Lower leg skin (tissue), 4 donors: ENCODE measurements at regions not wholly inside any gene's neighbourhood (a gene's known extent, or its start where the extent isn't known, plus 50 kb on each side); places are given as distances from the start of the nearest gene placed in this dataset.

ENCODE experiments used
- DNase-seq, 2 donors: peaks; one replicate each; pipeline ENCODE4 v3.0.0-alpha.2; 2019; ENCODE audit warnings: low spot score in 2 of 2
- H3K4me3 ChIP-seq: fragments of 200-600 bp; sonication (generic); 2 replicates; pipeline ENCODE4 v1.5.1; 2017; ENCODE audit warnings: mild to moderate bottlenecking, low read depth; ENCODE audit not compliant: poor library complexity, severe bottlenecking
- CTCF ChIP-seq, 3 donors: fragments of 450-650 bp; IDR thresholded peaks; one replicate each; pipeline ENCODE4 v1.5.1; 2016; ENCODE audit warnings: antibody characterized with exemption in 3 of 3, mild to moderate bottlenecking in 3 of 3, moderate library complexity in 2 of 3
- POLR2A ChIP-seq, 2 donors: fragments of 450-650 bp; IDR thresholded peaks; one replicate each; pipeline ENCODE4 v1.6.1; 2016 to 2017; ENCODE audit warnings: antibody characterized with exemption in 2 of 2, mild to moderate bottlenecking in 1 of 2, moderate library complexity in 1 of 2
- WGBS, 2 donors: methylation state at CpG; one replicate each; pipeline ENCODE4 v1.1.5; 2018; 5-methylcytosine and 5-hydroxymethylcytosine counted together
- intact Hi-C: fragments of 100-400 bp; cut with DNase I; formaldehyde crosslinking; loops from one replicate; pipeline ENCODE4 v1.15.0; 2023; ENCODE audit warnings: low total_unique reads

- no peak overlapping the region for H3K4me3 ChIP-seq
- DNase-seq = no peak
- TF ChIP-seq CTCF (IDR thresholded peaks at IDR 0.05) = no peak
- TF ChIP-seq POLR2A (IDR thresholded peaks at IDR 0.05) = no peak
- intact Hi-C loops = no loop called here
- 82 to 83% methylated on average over 2 of the region's 2 CpGs for WGBS, 2 donors
Measured at GRCh38 chr10:118495499-118495898, 99.9 kb downstream of the PRLHR start.

GRCh38 chr10:118491055-118491454 is 104.4 kb downstream of the PRLHR start:
- H3K4me3 ChIP-seq = no peak overlapping the region

DNA sequence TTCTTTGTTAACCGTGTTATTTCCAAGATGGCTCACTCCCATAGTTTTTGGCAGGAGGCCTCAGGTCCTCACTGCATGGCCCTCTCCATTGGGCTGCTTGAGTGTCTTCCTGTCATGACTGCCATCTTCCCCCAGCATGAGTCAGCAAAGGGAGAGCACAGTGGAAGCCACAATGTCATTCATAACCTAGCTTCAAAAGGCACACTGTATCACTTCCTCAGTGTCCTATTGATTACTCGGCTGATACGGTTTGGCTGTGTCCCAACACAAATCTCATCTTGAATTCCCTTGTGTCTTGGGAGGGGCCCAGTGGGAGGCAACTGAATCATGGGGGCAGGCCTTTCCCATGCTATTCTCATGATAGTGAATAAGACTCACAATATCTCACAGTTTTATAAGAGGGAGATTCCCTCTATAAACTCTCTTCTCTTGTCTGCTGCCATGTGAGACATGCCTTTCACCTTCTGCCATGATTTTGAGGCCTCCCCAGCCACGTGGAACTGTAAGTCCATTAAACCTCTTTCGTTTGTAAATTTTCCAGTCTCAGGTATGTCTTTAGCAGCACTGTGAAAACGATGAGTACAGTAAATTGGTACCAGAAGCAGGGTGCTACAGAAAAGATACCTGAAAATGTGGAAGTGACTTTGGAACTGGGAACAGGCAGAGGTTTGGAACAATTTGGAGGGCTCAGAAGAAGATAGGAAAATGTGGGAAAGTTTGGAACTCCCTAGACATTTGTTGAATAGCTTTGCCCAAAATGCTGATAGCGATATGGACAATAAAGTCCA is 106.5 kb downstream of the PRLHR start:
- DNase-seq = no peak
- TF ChIP-seq CTCF (IDR thresholded peaks at IDR 0.05) (no peak), POLR2A (IDR thresholded peaks at IDR 0.05) (no peak)
- WGBS, 2 donors = 74 to 76% methylated on average over 7 of the region's 7 CpGs
- no peak overlapping the region for H3K4me3 ChIP-seq
- intact Hi-C loops = no loop called here

More at GRCh38 chr10:118491055-118491454, 104.4 kb downstream of the PRLHR start:
- 21 to 23% methylated on average over 1 of the region's 1 CpG for WGBS, 2 donors
- DNase-seq = no peak
- intact Hi-C loops = no loop called here
- no peak for TF ChIP-seq POLR2A (IDR thresholded peaks at IDR 0.05)

DNA sequence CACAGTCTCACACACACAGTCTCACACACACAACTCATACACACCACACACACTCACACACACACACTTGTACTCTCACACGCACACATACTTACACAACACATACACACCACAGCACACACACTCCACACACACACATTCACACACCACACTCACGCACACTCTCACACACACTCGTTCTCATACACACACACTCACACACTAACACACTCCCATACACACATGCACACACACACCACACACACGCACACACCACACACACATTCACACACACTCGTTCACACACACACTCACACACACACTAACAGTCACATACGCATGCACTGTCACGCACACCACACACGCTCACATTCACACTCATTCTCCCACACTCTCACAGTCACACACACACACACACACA is 109.8 kb downstream of the PRLHR start:
- no peak overlapping the region for H3K4me3 ChIP-seq
- TF ChIP-seq POLR2A (IDR thresholded peaks at IDR 0.05) (no peak), CTCF (IDR thresholded peaks at IDR 0.05) (no peak)
- 91 to 92% methylated on average over 8 of the region's 8 CpGs for WGBS, 2 donors
- no peak for DNase-seq
- intact Hi-C loops = no loop called here

DNA sequence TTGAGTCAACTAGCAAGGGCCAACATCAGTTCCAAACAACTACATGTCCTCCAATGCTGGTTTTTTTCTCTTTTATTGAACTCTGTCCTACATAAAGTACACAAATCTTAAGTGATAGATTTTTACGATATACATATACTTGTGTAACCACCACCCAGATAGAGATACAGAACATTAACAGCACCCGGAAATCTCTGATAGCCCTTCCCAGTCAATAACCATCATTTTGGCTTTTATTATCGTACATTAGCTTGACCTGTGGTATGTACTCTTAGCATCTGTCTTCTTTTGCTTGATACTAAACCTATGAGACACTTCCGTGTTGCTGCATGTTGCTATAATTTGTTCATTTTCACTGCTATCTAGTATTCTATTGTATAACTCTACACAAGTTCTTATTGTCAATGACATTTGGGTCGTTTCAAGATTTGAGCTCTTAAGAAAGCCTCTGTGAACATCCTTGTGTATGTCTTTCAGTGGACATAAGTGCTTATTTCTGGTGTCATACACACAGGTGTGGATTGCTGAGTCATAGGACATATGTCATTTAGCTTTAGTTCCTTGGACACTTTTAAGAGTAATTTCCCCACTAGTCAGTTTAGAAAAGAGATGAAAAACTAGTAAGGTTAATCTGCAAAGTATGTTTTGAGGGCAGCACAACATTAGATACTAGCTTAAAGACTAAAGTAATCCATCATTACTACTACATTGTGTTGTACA is 111.1 kb downstream of the PRLHR start:
- 90 to 91% methylated on average over 5 of the region's 5 CpGs for WGBS, 2 donors
- TF ChIP-seq CTCF (IDR thresholded peaks at IDR 0.05) (no peak), POLR2A (IDR thresholded peaks at IDR 0.05) (no peak)
- H3K4me3 ChIP-seq = no peak overlapping the region
- intact Hi-C loops = no loop called here
- DNase-seq = no peak

GRCh38 chr10:118483496-118483895 is 112.0 kb downstream of the PRLHR start:
- no peak for DNase-seq
- H3K4me3 ChIP-seq = no peak overlapping the region
- intact Hi-C loops = no loop called here
- no peak for TF ChIP-seq POLR2A (IDR thresholded peaks at IDR 0.05)
- no peak for TF ChIP-seq CTCF (IDR thresholded peaks at IDR 0.05)
- 86 to 88% methylated on average over 6 of the region's 6 CpGs for WGBS, 2 donors
